ENCODE measurements at regions not wholly inside any gene's neighbourhood (a gene's known extent, or its start where the extent isn't known, plus 50 kb on each side); places are given as distances from the start of the nearest gene placed in this dataset.
A peak's percentile ranks its signal among the peaks of the same experiment; 100 is the strongest.

GRCh38 chr9:15113288-15113687, 193.7 kb downstream of the TTC39B start:
- no peaks in the 10 kb centered on the region for H4K20me1 ChIP-seq (ENCODE audit: insufficient read depth, low read length)
- no peak for TF ChIP-seq EZH2 (IDR thresholded peaks at IDR 0.05; ENCODE audit: borderline replicate concordance, low read depth, low read length, severe bottlenecking)
- no peak for TF ChIP-seq CTCF (IDR thresholded peaks at IDR 0.05; ENCODE audit: borderline replicate concordance, extremely low read depth, low read length, poor library complexity, severe bottlenecking)
- no peaks in the 10 kb centered on the region for H3K9me3 ChIP-seq (ENCODE audit: insufficient read depth, low read length, severe bottlenecking)
- no peaks in the 10 kb centered on the region for H3K79me2 ChIP-seq (ENCODE audit: insufficient read depth, low read length)
- no peaks in the 10 kb centered on the region for H3K27me3 ChIP-seq (ENCODE audit: insufficient read depth, low read length, poor library complexity)
- H3K4me1 ChIP-seq (ENCODE audit: insufficient read depth, low read length): no peaks in the 10 kb centered on the region
- DNase-seq (no peak), ATAC-seq (ENCODE audit: insufficient read depth, low read depth) (no peak)
- no peak overlapping the region for H3K9ac ChIP-seq (ENCODE audit: low read depth, low read length)
- no peak overlapping the region for H3K4me2 ChIP-seq (ENCODE audit: insufficient read depth, low read length)
- H3K4me3 ChIP-seq (ENCODE audit: low read depth in 1 of 2, low read length in 2 of 2): no peak overlapping the region
- no peak overlapping the region for H2AFZ ChIP-seq (ENCODE audit: low read depth, low read length)
- H3K27ac ChIP-seq (ENCODE audit: low read length): no peak overlapping the region
- no peaks in the 10 kb centered on the region for H3K36me3 ChIP-seq (ENCODE audit: insufficient read depth, low read length)

DNA sequence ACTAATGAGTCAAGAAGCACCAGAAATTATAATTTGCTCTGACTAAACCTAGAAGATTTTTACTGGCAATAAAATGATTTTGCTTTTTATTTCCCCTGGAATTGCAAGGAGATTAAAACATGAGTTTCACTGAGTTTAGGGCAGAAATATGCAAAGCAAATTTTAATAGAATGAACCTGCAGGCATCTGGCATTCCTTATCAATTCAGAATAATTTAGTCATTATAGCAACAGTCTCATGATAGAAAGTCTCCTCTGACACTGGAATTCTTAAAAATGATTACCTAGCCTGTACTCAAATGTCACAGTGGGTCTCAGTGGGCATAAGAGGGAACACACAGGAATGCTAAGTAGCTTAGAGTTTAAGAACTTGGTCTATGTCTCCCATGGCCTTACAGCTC, 195.9 kb downstream of the TTC39B start:
- Histone ChIP-seq H3K79me2 (ENCODE audit: insufficient read depth, low read length) (no peaks in the 10 kb centered on the region), H3K27me3 (ENCODE audit: insufficient read depth, low read length, poor library complexity) (no peaks in the 10 kb centered on the region), H3K27ac (ENCODE audit: low read length) (no peak overlapping the region), H2AFZ (ENCODE audit: low read depth, low read length) (no peak overlapping the region), H3K4me1 (ENCODE audit: insufficient read depth, low read length) (no peaks in the 10 kb centered on the region), H3K36me3 (ENCODE audit: insufficient read depth, low read length) (no peaks in the 10 kb centered on the region), H3K9ac (ENCODE audit: low read depth, low read length) (no peak overlapping the region), H3K4me2 (ENCODE audit: insufficient read depth, low read length) (no peak overlapping the region), H3K4me3 (ENCODE audit: low read depth in 1 of 2, low read length in 2 of 2) (no peak overlapping the region), H3K9me3 (ENCODE audit: insufficient read depth, low read length, severe bottlenecking) (no peaks in the 10 kb centered on the region), H4K20me1 (ENCODE audit: insufficient read depth, low read length) (no peaks in the 10 kb centered on the region)
- ATAC-seq (ENCODE audit: insufficient read depth, low read depth) (no peak), DNase-seq (no peak)
- TF ChIP-seq CTCF (IDR thresholded peaks at IDR 0.05; ENCODE audit: borderline replicate concordance, extremely low read depth, low read length, poor library complexity, severe bottlenecking): no peak
- TF ChIP-seq EZH2 (IDR thresholded peaks at IDR 0.05; ENCODE audit: borderline replicate concordance, low read depth, low read length, severe bottlenecking): no peak

DNA sequence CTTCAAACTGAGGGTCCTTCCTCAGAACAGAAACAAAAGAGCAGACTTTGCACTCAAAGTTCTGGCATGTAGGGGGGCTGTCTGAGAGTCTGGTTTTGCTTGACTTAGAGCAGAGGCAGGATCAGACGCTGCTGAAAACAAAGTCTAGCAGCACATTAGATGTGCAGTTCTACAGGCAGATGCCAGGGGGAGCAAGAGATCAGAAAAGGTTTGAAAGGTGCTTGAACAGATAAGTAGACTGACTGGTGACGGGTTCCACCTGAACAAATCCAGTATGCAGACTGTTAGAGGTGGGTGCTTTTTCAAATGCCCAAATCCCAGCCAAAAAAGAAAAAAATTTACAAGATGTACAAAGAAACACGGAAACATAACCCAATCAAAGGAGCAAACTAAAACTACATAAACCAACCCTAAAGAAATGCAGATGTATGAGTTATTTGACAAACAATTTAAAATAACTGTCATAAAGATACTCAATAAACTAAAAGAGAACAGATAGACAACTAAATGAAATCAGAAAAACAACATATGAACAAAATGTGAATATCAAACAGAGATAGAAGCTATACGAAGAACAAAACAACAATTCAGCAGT, 194.7 kb upstream of the FREM1 start:
- Histone ChIP-seq H3K4me1 (ENCODE audit: insufficient read depth, low read length) (no peaks in the 10 kb centered on the region), H3K4me3 (ENCODE audit: low read depth in 1 of 2, low read length in 2 of 2) (no peak overlapping the region), H3K79me2 (ENCODE audit: insufficient read depth, low read length) (no peaks in the 10 kb centered on the region), H4K20me1 (ENCODE audit: insufficient read depth, low read length) (no peaks in the 10 kb centered on the region), H2AFZ (ENCODE audit: low read depth, low read length) (no peak overlapping the region), H3K36me3 (ENCODE audit: insufficient read depth, low read length) (no peaks in the 10 kb centered on the region), H3K9me3 (ENCODE audit: insufficient read depth, low read length, severe bottlenecking) (no peaks in the 10 kb centered on the region), H3K9ac (ENCODE audit: low read depth, low read length) (no peak overlapping the region), H3K4me2 (ENCODE audit: insufficient read depth, low read length) (no peak overlapping the region), H3K27me3 (ENCODE audit: insufficient read depth, low read length, poor library complexity) (no peaks in the 10 kb centered on the region), H3K27ac (ENCODE audit: low read length) (no peak overlapping the region)
- TF ChIP-seq EZH2 (IDR thresholded peaks at IDR 0.05; ENCODE audit: borderline replicate concordance, low read depth, low read length, severe bottlenecking) (no peak), CTCF (IDR thresholded peaks at IDR 0.05; ENCODE audit: borderline replicate concordance, extremely low read depth, low read length, poor library complexity, severe bottlenecking) (peak; percentile 75)
- peak; percentile 47 for DNase-seq
- peak; percentile 92 for ATAC-seq (ENCODE audit: insufficient read depth, low read depth)
